Liver (tissue), 8 donors: ENCODE measurements at regions not wholly inside any gene's neighbourhood (a gene's known extent, or its start where the extent isn't known, plus 50 kb on each side); places are given as distances from the start of the nearest gene placed in this dataset.

Source experiments
- DNase-seq: peaks from one replicate; pipeline ENCODE4 v3.0.0-alpha.2; 2017; ENCODE audit warnings: low spot score
- H3K27ac ChIP-seq, 2 donors: one replicate each; pipeline ENCODE4 v1.7.0; 2013; ENCODE audit warnings: inconsistent platforms in 2 of 2, low read length in 2 of 2, control low read depth in 1 of 2, low read depth in 1 of 2, mild to moderate bottlenecking in 1 of 2
- H3K27me3 ChIP-seq, 4 donors: one replicate each; pipeline versions ENCODE4 v1.6.1 to v1.7.0; 2013; ENCODE audit warnings: low read length in 3 of 4, inconsistent platforms in 1 of 4, mild to moderate bottlenecking in 1 of 4, moderate library complexity in 1 of 4; ENCODE audit not compliant: control insufficient read depth in 4 of 4, insufficient read depth in 4 of 4
- H3K36me3 ChIP-seq, 4 donors: one replicate each; pipeline versions ENCODE4 v1.6.1 to v1.7.0; 2013; ENCODE audit warnings: low read length in 3 of 4, mild to moderate bottlenecking in 3 of 4, low read depth in 1 of 4, moderate library complexity in 1 of 4; ENCODE audit not compliant: control insufficient read depth in 4 of 4, insufficient read depth in 3 of 4
- H3K4me1 ChIP-seq, 4 donors: one replicate each; pipeline versions ENCODE4 v1.6.1 to v1.7.0; 2013; ENCODE audit warnings: low read length in 3 of 4, mild to moderate bottlenecking in 3 of 4, moderate library complexity in 1 of 4; ENCODE audit not compliant: control insufficient read depth in 4 of 4, insufficient read depth in 4 of 4
- H3K4me3 ChIP-seq, 3 donors: one replicate each; pipeline versions ENCODE4 v1.6.1 to v1.7.0; 2013; ENCODE audit warnings: low read length in 3 of 3, control low read depth in 1 of 3, low read depth in 1 of 3, mild to moderate bottlenecking in 1 of 3
- H3K9ac ChIP-seq, 2 donors: one replicate each; pipeline ENCODE4 v1.7.0; 2013; ENCODE audit warnings: low read length in 2 of 2, mild to moderate bottlenecking in 2 of 2, moderate library complexity in 2 of 2, control low read depth in 1 of 2, low read depth in 1 of 2
- H3K9me3 ChIP-seq, 4 donors: one replicate each; pipeline versions ENCODE4 v1.6.1 to v1.7.0; 2013; ENCODE audit warnings: low read length in 3 of 4; ENCODE audit not compliant: control insufficient read depth in 4 of 4
- ATF3 ChIP-seq: IDR thresholded peaks from 2 replicates; pipeline ENCODE4 v1.6.1; 2016; ENCODE audit warnings: antibody characterized with exemption
- CTCF ChIP-seq: fragments of 150-350 bp; IDR thresholded peaks from 2 replicates; pipeline ENCODE4 v1.5.1; 2017; ENCODE audit warnings: improper control_type of control experiment, low read depth, low read length; ENCODE audit not compliant: missing input control
- EGR1 ChIP-seq, 2 donors: IDR thresholded peaks; 2 replicates each; pipeline ENCODE4 v1.6.1; 2016 to 2018; ENCODE audit warnings: antibody characterized with exemption in 2 of 2, low read depth in 2 of 2
- FOXA1 ChIP-seq: IDR thresholded peaks from 2 replicates; pipeline ENCODE4 v1.6.1; 2016; ENCODE audit warnings: antibody characterized with exemption
- FOXA2 ChIP-seq: IDR thresholded peaks from 2 replicates; pipeline ENCODE4 v1.6.1; 2016; ENCODE audit warnings: antibody characterized with exemption
- GABPA ChIP-seq, 2 donors: IDR thresholded peaks in 1 of 2; conservative IDR thresholded peaks in 1 of 2; 2 replicates each; pipeline ENCODE4 v1.6.1; 2016; ENCODE audit warnings: antibody characterized with exemption in 2 of 2, mild to moderate bottlenecking in 1 of 2, moderate library complexity in 1 of 2
- HNF4A ChIP-seq, 2 donors: conservative IDR thresholded peaks; 2 replicates each; pipeline ENCODE4 v1.6.1; 2016; ENCODE audit warnings: antibody characterized with exemption in 2 of 2, mild to moderate bottlenecking in 2 of 2
- HNF4G ChIP-seq: IDR thresholded peaks from 2 replicates; pipeline ENCODE4 v1.6.1; 2016; ENCODE audit warnings: antibody characterized with exemption
- JUND ChIP-seq, 2 donors: IDR thresholded peaks; 2 replicates each; pipeline ENCODE4 v1.6.1; 2016; ENCODE audit warnings: antibody characterized with exemption in 2 of 2
- MAX ChIP-seq: IDR thresholded peaks from 2 replicates; pipeline ENCODE4 v1.6.1; 2016; ENCODE audit warnings: antibody characterized with exemption
- NR2F2 ChIP-seq: IDR thresholded peaks from 2 replicates; pipeline ENCODE4 v1.6.1; 2016; ENCODE audit warnings: antibody characterized with exemption
- RAD21 ChIP-seq, 2 donors: IDR thresholded peaks; 2 replicates each; pipeline ENCODE4 v1.6.1; 2016; ENCODE audit warnings: antibody characterized with exemption in 2 of 2, mild to moderate bottlenecking in 2 of 2
- REST ChIP-seq: IDR thresholded peaks from 2 replicates; pipeline ENCODE4 v1.6.1; 2016; ENCODE audit warnings: antibody characterized with exemption, mild to moderate bottlenecking
- RXRA ChIP-seq, 2 donors: IDR thresholded peaks; 2 replicates each; pipeline ENCODE4 v1.6.1; 2017 to 2018; ENCODE audit warnings: antibody characterized with exemption in 2 of 2, mild to moderate bottlenecking in 1 of 2
- SP1 ChIP-seq: IDR thresholded peaks from 2 replicates; pipeline ENCODE4 v1.6.1; 2018; ENCODE audit warnings: antibody characterized with exemption, mild to moderate bottlenecking
- TAF1 ChIP-seq: conservative IDR thresholded peaks from 2 replicates; pipeline ENCODE4 v1.6.1; 2016; ENCODE audit warnings: antibody characterized with exemption, mild to moderate bottlenecking
- YY1 ChIP-seq: IDR thresholded peaks from 2 replicates; pipeline ENCODE4 v1.6.1; 2016; ENCODE audit warnings: antibody characterized with exemption, mild to moderate bottlenecking
- ZBTB33 ChIP-seq: IDR thresholded peaks from 2 replicates; pipeline ENCODE4 v1.6.1; 2016; ENCODE audit warnings: antibody characterized with exemption
- WGBS: extraction: QIAGEN DNeasy Blood & Tissue Kit; methylation state at CpG from one replicate; pipeline ENCODE4 v1.1.7; 2013; 5-methylcytosine and 5-hydroxymethylcytosine counted together
- donor health status: healthy.
- donor health status: healthy.
- donor health status: healthy.
- donor health status: healthy.
- donor health status: healthy.

GRCh38 chr5:158456756-158457155 is 597.8 kb upstream of the CLINT1 start:
- no peak for DNase-seq
- H3K27me3 ChIP-seq = no peaks in the 10 kb centered on the region
- peaks cover 0 to 10% (median 9%) of the 10 kb centered on the region in 4 donors for H3K4me1 ChIP-seq
- no peak overlapping the region for H3K27ac ChIP-seq
- no peak overlapping the region for H3K4me3 ChIP-seq
- H3K9me3 ChIP-seq = no peaks in the 10 kb centered on the region
- no peak for TF ChIP-seq TAF1
- no peak for TF ChIP-seq YY1
- TF ChIP-seq GABPA (IDR thresholded peaks at IDR 0.05 in 1 of 2, conservative IDR thresholded peaks at IDR 0.05 in 1 of 2) = no peak
- TF ChIP-seq CTCF = no peak
- TF ChIP-seq FOXA1 = no peak
- no peak for TF ChIP-seq RAD21 (IDR thresholded peaks at IDR 0.05)
- no peak for TF ChIP-seq ATF3
- TF ChIP-seq ZBTB33 = no peak
- TF ChIP-seq SP1 = no peak
- TF ChIP-seq MAX = no peak
- no peak for TF ChIP-seq JUND (IDR thresholded peaks at IDR 0.05)
- no peak for TF ChIP-seq FOXA2
- TF ChIP-seq REST = no peak
- no peak for TF ChIP-seq RXRA (IDR thresholded peaks at IDR 0.05)
- TF ChIP-seq EGR1 (IDR thresholded peaks at IDR 0.05; ENCODE audit: low read depth in 2 of 2) = no peak
- no peak for TF ChIP-seq HNF4A (conservative IDR thresholded peaks at IDR 0.05)
- no peak for TF ChIP-seq HNF4G
- TF ChIP-seq NR2F2 = no peak
- no peak overlapping the region for H3K9ac ChIP-seq
- WGBS = 75% methylated on average over 1 of the region's 1 CpG
- no peaks in the 10 kb centered on the region for H3K36me3 ChIP-seq
